ENCODE measurements at regions not wholly inside any gene's neighbourhood (a gene's known extent, or its start where the extent isn't known, plus 50 kb on each side); places are given as distances from the start of the nearest gene placed in this dataset.

- no peak overlapping the region for H3K27ac Mint-ChIP-seq
Measured at GRCh38 chr12:5138256-5138655, 94.6 kb downstream of the KCNA5 start.

DNA sequence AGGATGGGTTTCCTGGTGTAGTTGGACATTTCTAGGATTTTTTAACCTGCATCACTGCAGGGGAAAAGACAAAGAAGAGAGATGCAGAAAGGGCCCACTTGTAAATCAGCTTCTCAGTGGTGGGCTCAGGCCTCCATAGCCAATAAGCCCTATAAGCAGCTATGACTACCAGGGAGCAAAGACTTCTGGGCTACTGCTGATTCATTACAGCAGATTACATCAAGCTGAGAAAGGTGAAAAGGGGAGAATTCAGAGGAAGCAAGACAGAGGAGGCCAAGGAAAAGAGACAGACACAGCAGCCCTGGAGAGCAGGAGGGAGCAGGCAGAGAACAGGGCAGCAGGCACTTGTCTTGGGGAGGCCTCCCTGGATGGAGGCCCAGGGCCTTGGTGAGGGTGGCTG is 95.2 kb downstream of the KCNA5 start:
- no peak for DNase-seq
- Mint-ChIP-seq H3K4me3 (no peak overlapping the region), H3K4me1 (no peaks in the 10 kb centered on the region), H3K9me3 (peaks cover 0 to 7% of the 10 kb centered on the region in 2 donors), H3K27ac (no peak overlapping the region), H3K27me3 (peaks cover 36 to 65% of the 10 kb centered on the region in 2 donors), H3K36me3 (no peaks in the 10 kb centered on the region)
- ATAC-seq (replicated peaks): no peak

More at GRCh38 chr12:5138256-5138655, 94.6 kb downstream of the KCNA5 start:
- Mint-ChIP-seq H3K27me3 (peaks cover 40 to 70% of the 10 kb centered on the region in 2 donors), H3K4me1 (no peaks in the 10 kb centered on the region), H3K9me3 (peaks cover 0 to 6% of the 10 kb centered on the region in 2 donors), H3K4me3 (no peak overlapping the region), H3K36me3 (no peaks in the 10 kb centered on the region)
- no peak for ATAC-seq (replicated peaks)
- no peak for DNase-seq

DNA sequence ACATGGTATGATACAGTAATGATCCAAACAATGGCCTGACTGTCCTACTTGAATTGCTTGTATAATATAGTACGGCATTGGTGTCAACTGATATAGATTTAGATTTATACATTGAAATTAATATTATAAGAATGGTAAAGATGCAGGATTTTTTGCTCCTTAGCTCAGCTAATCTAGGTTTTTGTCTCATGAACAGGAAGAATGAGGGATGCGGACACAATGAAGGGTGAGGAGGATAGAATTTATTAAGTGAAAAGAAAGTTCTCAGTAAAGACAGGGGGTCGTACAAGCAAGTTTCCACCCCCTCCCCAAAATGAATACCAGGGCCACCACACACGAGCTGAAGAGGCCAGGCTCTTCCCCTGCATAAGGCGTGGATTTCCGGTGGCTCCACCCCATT is 96.1 kb downstream of the KCNA5 start:
- Mint-ChIP-seq H3K36me3 (no peaks in the 10 kb centered on the region), H3K27me3 (peaks cover 32 to 56% of the 10 kb centered on the region in 2 donors), H3K27ac (no peak overlapping the region), H3K9me3 (peaks cover 0 to 7% of the 10 kb centered on the region in 2 donors), H3K4me1 (no peaks in the 10 kb centered on the region), H3K4me3 (no peak overlapping the region)
- ATAC-seq (replicated peaks) (no peak), DNase-seq (no peak)

GRCh38 chr12:5140190-5140589 is 96.5 kb downstream of the KCNA5 start:
- Mint-ChIP-seq H3K4me3 (no peak overlapping the region), H3K27me3 (peaks cover 29 to 52% of the 10 kb centered on the region in 2 donors), H3K9me3 (peaks cover 0 to 7% of the 10 kb centered on the region in 2 donors), H3K27ac (no peak overlapping the region), H3K4me1 (no peaks in the 10 kb centered on the region), H3K36me3 (no peaks in the 10 kb centered on the region)
- ATAC-seq (replicated peaks): no peak
- no peak for DNase-seq

GRCh38 chr12:5148880-5149279 is 105.2 kb downstream of the KCNA5 start:
- no peak overlapping the region for H3K4me3 Mint-ChIP-seq
- H3K27ac Mint-ChIP-seq: no peak overlapping the region
- no peaks in the 10 kb centered on the region for H3K4me1 Mint-ChIP-seq
- ATAC-seq (replicated peaks) (no peak), DNase-seq (no peak)
- peaks cover 35% of the 10 kb centered on the region in 2 donors for H3K27me3 Mint-ChIP-seq
- H3K36me3 Mint-ChIP-seq: no peaks in the 10 kb centered on the region
- peaks cover 0 to 2% of the 10 kb centered on the region in 2 donors for H3K9me3 Mint-ChIP-seq

- Mint-ChIP-seq H3K4me1 (no peaks in the 10 kb centered on the region), H3K27ac (no peak overlapping the region), H3K27me3 (peaks cover 30 to 56% of the 10 kb centered on the region in 2 donors), H3K9me3 (no peaks in the 10 kb centered on the region), H3K4me3 (no peak overlapping the region), H3K36me3 (no peaks in the 10 kb centered on the region)
- no peak for DNase-seq
- no peak for ATAC-seq (replicated peaks)
Measured at GRCh38 chr12:5154091-5154490, 110.4 kb downstream of the KCNA5 start.

DNA sequence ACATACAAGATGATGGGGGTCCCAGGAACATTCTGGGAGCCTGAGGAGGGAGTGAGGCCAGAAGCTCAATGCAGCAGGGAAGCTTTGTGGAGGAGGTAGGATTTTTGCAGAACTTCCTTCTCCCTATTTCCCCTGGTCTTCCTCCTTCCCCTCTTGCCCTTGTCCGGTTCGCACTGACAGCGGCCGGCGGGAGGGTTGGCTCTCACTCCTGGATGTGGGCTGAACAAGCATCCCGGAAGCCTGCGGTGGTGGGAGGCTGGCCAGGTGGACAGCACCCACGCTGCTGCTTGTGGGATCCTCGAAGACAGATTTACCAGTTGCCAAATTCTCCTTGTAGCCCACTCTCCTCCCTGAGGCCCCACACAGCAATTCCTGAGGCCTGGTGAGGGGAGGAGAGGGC is 112.2 kb downstream of the KCNA5 start:
- no peaks in the 10 kb centered on the region for H3K9me3 Mint-ChIP-seq
- ATAC-seq (replicated peaks): no peak
- H3K27me3 Mint-ChIP-seq: peaks cover 34 to 56% of the 10 kb centered on the region in 2 donors
- no peak overlapping the region for H3K4me3 Mint-ChIP-seq
- H3K36me3 Mint-ChIP-seq: no peaks in the 10 kb centered on the region
- H3K4me1 Mint-ChIP-seq: no peaks in the 10 kb centered on the region
- H3K27ac Mint-ChIP-seq: no peak overlapping the region
- no peak for DNase-seq

GRCh38 chr12:5160827-5161226 is 117.1 kb downstream of the KCNA5 start:
- ATAC-seq (replicated peaks) (no peak), DNase-seq (no peak)
- no peaks in the 10 kb centered on the region for H3K9me3 Mint-ChIP-seq
- H3K27ac Mint-ChIP-seq: no peak overlapping the region
- H3K4me3 Mint-ChIP-seq: no peak overlapping the region
- no peaks in the 10 kb centered on the region for H3K36me3 Mint-ChIP-seq
- peaks cover 32 to 52% of the 10 kb centered on the region in 2 donors for H3K27me3 Mint-ChIP-seq
- no peaks in the 10 kb centered on the region for H3K4me1 Mint-ChIP-seq

- Mint-ChIP-seq H3K4me3 (no peak overlapping the region), H3K4me1 (no peaks in the 10 kb centered on the region), H3K27me3 (peaks cover 22 to 34% of the 10 kb centered on the region in 2 donors), H3K36me3 (no peaks in the 10 kb centered on the region), H3K9me3 (no peaks in the 10 kb centered on the region), H3K27ac (no peak overlapping the region)
- ATAC-seq (replicated peaks) (no peak), DNase-seq (no peak)
Measured at GRCh38 chr12:5163661-5164060, 120.0 kb downstream of the KCNA5 start.

GRCh38 chr12:5165296-5165970 is 121.8 kb downstream of the KCNA5 start:
- no peak overlapping the region for H3K4me3 Mint-ChIP-seq
- H3K9me3 Mint-ChIP-seq: no peaks in the 10 kb centered on the region
- no peaks in the 10 kb centered on the region for H3K4me1 Mint-ChIP-seq
- no peaks in the 10 kb centered on the region for H3K36me3 Mint-ChIP-seq
- DNase-seq (no peak), ATAC-seq (replicated peaks) (no peak)
- H3K27ac Mint-ChIP-seq: no peak overlapping the region
- H3K27me3 Mint-ChIP-seq: peaks cover 24 to 33% of the 10 kb centered on the region in 2 donors

GRCh38 chr12:5166976-5167375 is 123.3 kb downstream of the KCNA5 start:
- no peaks in the 10 kb centered on the region for H3K9me3 Mint-ChIP-seq
- no peaks in the 10 kb centered on the region for H3K4me1 Mint-ChIP-seq
- H3K4me3 Mint-ChIP-seq: no peak overlapping the region
- no peak overlapping the region for H3K27ac Mint-ChIP-seq
- DNase-seq (no peak), ATAC-seq (replicated peaks) (no peak)
- H3K27me3 Mint-ChIP-seq: peaks cover 10 to 18% of the 10 kb centered on the region in 2 donors
- H3K36me3 Mint-ChIP-seq: no peaks in the 10 kb centered on the region

- no peak for ATAC-seq (replicated peaks)
- H3K36me3 Mint-ChIP-seq: no peaks in the 10 kb centered on the region
- no peaks in the 10 kb centered on the region for H3K4me1 Mint-ChIP-seq
- peaks cover 14 to 17% of the 10 kb centered on the region in 2 donors for H3K27me3 Mint-ChIP-seq
- H3K27ac Mint-ChIP-seq: peak overlapping the region; percentile 39
- no peaks in the 10 kb centered on the region for H3K9me3 Mint-ChIP-seq
- no peak for DNase-seq
- H3K4me3 Mint-ChIP-seq: no peak overlapping the region
Measured at GRCh38 chr12:5168148-5168547, 124.5 kb downstream of the KCNA5 start.

DNA sequence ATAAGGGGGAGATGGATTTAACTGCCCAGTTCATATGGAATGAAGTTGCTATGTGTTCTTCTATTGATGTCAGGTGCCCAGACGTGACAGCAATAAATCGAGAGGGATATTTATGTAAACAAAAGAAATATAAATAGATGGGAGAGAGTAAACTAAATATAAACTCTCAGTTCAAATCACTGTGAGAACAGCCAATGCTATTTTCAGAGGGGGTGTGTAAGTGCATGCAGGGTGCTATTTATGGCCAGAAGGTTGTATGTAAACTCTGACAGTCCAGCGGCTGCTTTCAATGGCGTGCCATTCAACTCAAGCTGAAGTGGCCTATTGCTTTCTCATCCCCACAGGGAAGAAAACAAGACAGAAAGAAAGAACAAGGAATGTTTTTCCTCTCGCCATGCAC is 127.2 kb downstream of the KCNA5 start:
- no peak overlapping the region for H3K4me3 Mint-ChIP-seq
- H3K9me3 Mint-ChIP-seq: peaks cover under 1 to 1% of the 10 kb centered on the region in 2 donors
- DNase-seq (no peak), ATAC-seq (replicated peaks) (no peak)
- H3K36me3 Mint-ChIP-seq: no peaks in the 10 kb centered on the region
- H3K4me1 Mint-ChIP-seq: no peaks in the 10 kb centered on the region
- no peak overlapping the region for H3K27ac Mint-ChIP-seq
- H3K27me3 Mint-ChIP-seq: peaks cover 18 to 19% of the 10 kb centered on the region in 2 donors

GRCh38 chr12:5171701-5172100 is 128.0 kb downstream of the KCNA5 start:
- H3K4me3 Mint-ChIP-seq: no peak overlapping the region
- no peak overlapping the region for H3K27ac Mint-ChIP-seq
- peaks cover 18 to 26% of the 10 kb centered on the region in 2 donors for H3K27me3 Mint-ChIP-seq
- ATAC-seq (replicated peaks): no peak
- DNase-seq: no peak
- H3K4me1 Mint-ChIP-seq: no peaks in the 10 kb centered on the region
- no peaks in the 10 kb centered on the region for H3K36me3 Mint-ChIP-seq
- peaks cover 1 to 3% of the 10 kb centered on the region in 2 donors for H3K9me3 Mint-ChIP-seq

DNA sequence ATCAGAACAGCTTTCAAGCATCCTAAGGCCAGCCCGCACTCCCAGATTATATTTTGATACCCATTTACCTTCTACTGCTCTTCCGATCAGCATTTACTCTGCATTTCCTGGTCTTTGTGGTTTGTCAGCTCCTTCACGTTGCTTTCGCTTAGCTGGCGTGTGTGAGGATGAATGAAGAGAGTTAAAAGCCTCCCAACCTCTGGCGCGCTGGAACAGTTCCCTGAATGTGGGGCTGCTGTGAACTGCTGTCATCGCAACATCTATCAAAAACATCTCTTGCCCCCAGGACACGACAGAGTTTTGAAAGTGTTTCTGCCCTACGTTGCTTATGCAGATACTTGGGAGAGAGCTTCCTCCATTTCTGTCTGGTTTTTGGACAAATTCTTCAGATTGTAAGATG is 129.2 kb downstream of the KCNA5 start:
- peaks cover 18 to 26% of the 10 kb centered on the region in 2 donors for H3K27me3 Mint-ChIP-seq
- no peaks in the 10 kb centered on the region for H3K36me3 Mint-ChIP-seq
- H3K27ac Mint-ChIP-seq: no peak overlapping the region
- H3K4me1 Mint-ChIP-seq: no peaks in the 10 kb centered on the region
- DNase-seq (no peak), ATAC-seq (replicated peaks) (no peak)
- H3K9me3 Mint-ChIP-seq: peaks cover 1 to 3% of the 10 kb centered on the region in 2 donors
- H3K4me3 Mint-ChIP-seq: no peak overlapping the region
